Iris pigment epithelial cell (primary cell): ENCODE measurements at regions not wholly inside any gene's neighbourhood (a gene's known extent, or its start where the extent isn't known, plus 50 kb on each side); places are given as distances from the start of the nearest gene placed in this dataset.

Experiments used
- DNase-seq: peaks from one replicate; pipeline ENCODE4 v3.0.0-alpha.2; 2011; ENCODE audit warnings: low read depth

- peak; percentile 51 for DNase-seq
Measured at GRCh38 chr4:157664726-157665125, 444.2 kb downstream of the GRIA2 start.

GRCh38 chr4:157655096-157655809 lies 434.7 kb downstream of the GRIA2 start:
- DNase-seq, result no peak

- DNase-seq, result no peak
Measured at GRCh38 chr4:157643257-157643656, 422.7 kb downstream of the GRIA2 start.

GRCh38 chr4:157634057-157634456 lies 413.5 kb downstream of the GRIA2 start:
- no peak for DNase-seq

GRCh38 chr4:157616741-157617472 lies 396.4 kb downstream of the GRIA2 start:
- no peak for DNase-seq

GRCh38 chr4:157607996-157608395 lies 387.5 kb downstream of the GRIA2 start:
- DNase-seq, result no peak

- no peak for DNase-seq
Measured at GRCh38 chr4:157600583-157600982, 380.1 kb downstream of the GRIA2 start.

GRCh38 chr4:157591245-157591644 lies 370.7 kb downstream of the GRIA2 start:
- no peak for DNase-seq

- DNase-seq, result no peak
Measured at GRCh38 chr4:157590679-157591078, 370.2 kb downstream of the GRIA2 start.

- DNase-seq, result no peak
Measured at GRCh38 chr4:157587681-157588423, 367.3 kb downstream of the GRIA2 start.

- no peak for DNase-seq
Measured at GRCh38 chr4:157582141-157582540, 361.6 kb downstream of the GRIA2 start.

GRCh38 chr4:157576671-157577217 lies 356.2 kb downstream of the GRIA2 start:
- DNase-seq, result no peak

- DNase-seq, result no peak
Measured at GRCh38 chr4:157575339-157575738, 354.8 kb downstream of the GRIA2 start.

GRCh38 chr4:157574606-157575005 lies 354.1 kb downstream of the GRIA2 start:
- no peak for DNase-seq

GRCh38 chr4:157572951-157573350 lies 352.4 kb downstream of the GRIA2 start:
- DNase-seq, result no peak

GRCh38 chr4:157572284-157572683 lies 351.8 kb downstream of the GRIA2 start:
- no peak for DNase-seq

- no peak for DNase-seq
Measured at GRCh38 chr4:157564771-157565170, 344.2 kb downstream of the GRIA2 start.

- no peak for DNase-seq
Measured at GRCh38 chr4:157564218-157564617, 343.7 kb downstream of the GRIA2 start.

- DNase-seq, result no peak
Measured at GRCh38 chr4:157558016-157558415, 337.5 kb downstream of the GRIA2 start.

GRCh38 chr4:157550028-157550427 lies 329.5 kb downstream of the GRIA2 start:
- DNase-seq, result no peak

- DNase-seq, result no peak
Measured at GRCh38 chr4:157527954-157528353, 307.4 kb downstream of the GRIA2 start.

GRCh38 chr4:157521906-157522305 lies 301.4 kb downstream of the GRIA2 start:
- peak; percentile 27 for DNase-seq

GRCh38 chr4:157514711-157515110 lies 294.2 kb downstream of the GRIA2 start:
- DNase-seq, result no peak
